NCI-H1694 treated with DMSO at 0.1 percent for 48 hours (cell line): ENCODE measurements at regions not wholly inside any gene's neighbourhood (a gene's known extent, or its start where the extent isn't known, plus 50 kb on each side); places are given as distances from the start of the nearest gene placed in this dataset.

Experiments used
- DNase-seq: peaks from one replicate; lab custom pipeline; 2025; lab: John Stamatoyannopoulos, UW

- no peak for DNase-seq
Measured at GRCh38 chr9:108156270-108156998, 666.9 kb upstream of the KLF4 start.

GRCh38 chr9:108153416-108153815, 663.8 kb upstream of the KLF4 start:
- DNase-seq: no peak

- DNase-seq: peak; percentile 4
Measured at GRCh38 chr9:108150736-108151586, 661.4 kb upstream of the KLF4 start.

- no peak for DNase-seq
Measured at GRCh38 chr9:108149326-108149725, 659.8 kb upstream of the KLF4 start.

- no peak for DNase-seq
Measured at GRCh38 chr9:108142504-108143201, 653.1 kb upstream of the KLF4 start.

- no peak for DNase-seq
Measured at GRCh38 chr9:108142142-108142503, 652.6 kb upstream of the KLF4 start.

GRCh38 chr9:108139900-108140299, 650.3 kb upstream of the KLF4 start:
- no peak for DNase-seq

GRCh38 chr9:108138516-108138915, 648.9 kb upstream of the KLF4 start:
- DNase-seq: no peak

- DNase-seq: no peak
Measured at GRCh38 chr9:108136656-108137055, 647.1 kb upstream of the KLF4 start.

GRCh38 chr9:108134486-108135128, 645.0 kb upstream of the KLF4 start:
- DNase-seq: no peak

GRCh38 chr9:108133680-108134079, 644.1 kb upstream of the KLF4 start:
- DNase-seq: no peak

GRCh38 chr9:108133101-108133500, 643.5 kb upstream of the KLF4 start:
- no peak for DNase-seq

GRCh38 chr9:108130905-108131304, 641.3 kb upstream of the KLF4 start:
- DNase-seq: no peak

GRCh38 chr9:108125625-108126024, 636.1 kb upstream of the KLF4 start:
- DNase-seq: no peak

GRCh38 chr9:108119530-108120113, 630.1 kb upstream of the KLF4 start:
- DNase-seq: no peak

GRCh38 chr9:108117795-108118194, 628.2 kb upstream of the KLF4 start:
- DNase-seq: peak; percentile 92

GRCh38 chr9:108117306-108117705, 627.7 kb upstream of the KLF4 start:
- no peak for DNase-seq

GRCh38 chr9:108113596-108113995, 624.0 kb upstream of the KLF4 start:
- no peak for DNase-seq

GRCh38 chr9:108109927-108110690, 620.5 kb upstream of the KLF4 start:
- no peak for DNase-seq

GRCh38 chr9:108108852-108109448, 619.4 kb upstream of the KLF4 start:
- no peak for DNase-seq
